ENCODE measurements at regions not wholly inside any gene's neighbourhood (a gene's known extent, or its start where the extent isn't known, plus 50 kb on each side); places are given as distances from the start of the nearest gene placed in this dataset.
"Not testable (repeated sequence)": the region's sequence is repeated elsewhere in the genome, so short reads cannot be mapped to it uniquely, and the experiment has no call there.

DNA sequence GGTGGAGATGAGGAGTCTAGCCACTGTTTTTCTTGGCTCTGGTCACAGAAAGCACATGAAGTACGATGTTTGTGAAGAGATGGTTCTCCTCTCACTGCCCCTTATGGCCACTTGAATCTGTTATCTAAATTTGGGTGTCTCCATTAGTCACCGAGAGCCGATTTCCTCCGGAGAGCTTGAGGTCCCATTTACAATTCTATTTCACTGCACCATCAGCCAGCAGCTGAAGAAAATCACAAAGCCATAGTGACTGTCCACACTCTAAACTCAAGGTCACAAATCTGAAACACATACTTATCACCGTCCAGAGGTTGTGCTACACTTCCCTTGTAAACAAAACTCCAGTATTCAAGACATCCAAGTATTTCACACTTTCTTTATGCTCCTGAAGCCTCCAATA lies 207.2 kb upstream of the FRG1 start:
- H3F3A ChIP-seq (ENCODE audit: insufficient read depth, low read length); H3K27ac ChIP-seq (ENCODE audit: low read length); H3K36me3 ChIP-seq (replicated peaks; ENCODE audit: insufficient read depth, low read length); H3K79me2 ChIP-seq (ENCODE audit: low read length); H3K4me1 ChIP-seq (ENCODE audit: low read length); H2AFZ ChIP-seq (ENCODE audit: low read length); H4K20me1 ChIP-seq (ENCODE audit: insufficient read depth, low read length); H3K4me2 ChIP-seq (ENCODE audit: low read depth, low read length); H3K27me3 ChIP-seq (replicated peaks; ENCODE audit: insufficient read depth, low read length); DNase-seq; H3K9me3 ChIP-seq (replicated peaks; ENCODE audit: insufficient read depth, low read length); H3K4me3 ChIP-seq (ENCODE audit: low read length); H3K9ac ChIP-seq (ENCODE audit: low read length); H3K9me2 ChIP-seq (replicated peaks; ENCODE audit: insufficient read depth, low read length): not testable (repeated sequence)

DNA sequence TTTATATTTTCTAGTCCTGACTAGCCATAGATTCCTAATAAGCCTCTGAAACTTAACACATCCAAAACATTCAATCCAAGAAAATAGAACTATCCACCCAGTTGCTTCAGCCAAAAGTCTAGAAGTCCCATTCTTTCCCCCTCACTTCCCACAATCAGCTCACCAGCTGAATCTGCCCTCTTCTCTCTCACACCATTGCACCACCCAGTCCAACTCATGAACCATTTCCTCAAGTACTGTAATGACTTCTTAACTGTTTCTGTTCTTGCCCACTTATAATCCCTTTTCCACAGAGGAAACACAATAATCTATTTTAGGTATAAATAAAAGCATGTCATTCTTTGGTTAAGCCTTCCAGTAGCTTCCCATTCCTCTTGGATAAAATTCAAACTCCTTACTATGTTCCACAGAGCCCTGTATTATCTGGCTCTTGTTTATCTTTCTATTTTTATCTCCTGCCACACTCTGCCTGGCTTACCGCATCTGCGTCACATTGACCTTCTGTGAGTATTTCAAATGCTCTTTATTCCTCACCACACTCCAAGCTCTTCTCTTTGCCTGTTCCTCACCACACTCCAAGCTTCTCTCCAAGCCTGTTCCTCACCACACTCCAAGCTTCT lies 205.9 kb upstream of the FRG1 start:
- not testable (repeated sequence) for H3K27me3 ChIP-seq (replicated peaks; ENCODE audit: insufficient read depth, low read length); H3K9me2 ChIP-seq (replicated peaks; ENCODE audit: insufficient read depth, low read length); DNase-seq; H3K4me2 ChIP-seq (ENCODE audit: low read depth, low read length); H3K9me3 ChIP-seq (replicated peaks; ENCODE audit: insufficient read depth, low read length); H2AFZ ChIP-seq (ENCODE audit: low read length); H3K36me3 ChIP-seq (replicated peaks; ENCODE audit: insufficient read depth, low read length); H3F3A ChIP-seq (ENCODE audit: insufficient read depth, low read length); H3K4me3 ChIP-seq (ENCODE audit: low read length); H3K4me1 ChIP-seq (ENCODE audit: low read length); H3K27ac ChIP-seq (ENCODE audit: low read length); H3K9ac ChIP-seq (ENCODE audit: low read length); H3K79me2 ChIP-seq (ENCODE audit: low read length); H4K20me1 ChIP-seq (ENCODE audit: insufficient read depth, low read length)

DNA sequence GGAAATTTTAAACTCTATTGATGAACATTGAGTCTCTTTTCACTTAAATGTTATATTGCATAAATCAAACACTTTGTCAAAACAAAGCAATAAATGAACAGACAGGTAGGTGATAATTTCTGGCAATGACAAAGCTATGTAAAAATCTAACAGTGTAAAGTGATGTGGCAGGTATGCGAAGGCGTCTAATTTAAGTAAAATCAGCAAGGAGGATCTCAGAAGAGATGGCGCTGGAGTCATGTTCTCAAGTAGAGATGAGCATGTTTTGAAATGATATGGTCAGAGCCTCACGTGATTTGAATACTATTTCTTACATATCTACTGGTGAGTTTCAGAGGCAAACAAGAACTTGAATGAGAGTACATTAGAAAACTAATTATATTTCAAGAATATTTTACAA lies 204.0 kb upstream of the FRG1 start:
- H3K27ac ChIP-seq (ENCODE audit: low read length); H3K9me3 ChIP-seq (replicated peaks; ENCODE audit: insufficient read depth, low read length); H3K4me1 ChIP-seq (ENCODE audit: low read length); H3K9ac ChIP-seq (ENCODE audit: low read length); H3K9me2 ChIP-seq (replicated peaks; ENCODE audit: insufficient read depth, low read length); H3K27me3 ChIP-seq (replicated peaks; ENCODE audit: insufficient read depth, low read length); H3K4me3 ChIP-seq (ENCODE audit: low read length); DNase-seq; H4K20me1 ChIP-seq (ENCODE audit: insufficient read depth, low read length); H3K79me2 ChIP-seq (ENCODE audit: low read length); H2AFZ ChIP-seq (ENCODE audit: low read length); H3K36me3 ChIP-seq (replicated peaks; ENCODE audit: insufficient read depth, low read length); H3K4me2 ChIP-seq (ENCODE audit: low read depth, low read length); H3F3A ChIP-seq (ENCODE audit: insufficient read depth, low read length): not testable (repeated sequence)

DNA sequence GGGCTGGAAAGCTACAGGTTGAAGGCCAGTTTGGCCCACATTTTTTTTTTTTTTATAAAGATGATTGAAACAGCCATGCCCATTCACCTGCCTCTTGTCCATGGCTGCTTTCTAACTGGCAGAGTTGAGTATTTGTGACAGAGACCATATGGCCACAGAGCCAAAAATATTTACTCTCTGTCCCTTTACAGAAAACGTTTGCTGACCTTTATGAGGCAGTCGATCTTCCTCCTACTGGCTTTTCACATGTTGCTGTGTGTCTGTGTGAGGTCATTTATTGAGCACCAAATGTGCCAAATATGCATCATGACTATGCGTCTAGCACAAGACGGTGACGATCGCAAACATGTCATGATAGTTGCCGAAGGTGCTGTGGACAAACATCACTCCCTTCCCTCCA lies 200.6 kb upstream of the FRG1 start:
- not testable (repeated sequence) for H3F3A ChIP-seq (ENCODE audit: insufficient read depth, low read length); H3K9me3 ChIP-seq (replicated peaks; ENCODE audit: insufficient read depth, low read length); H3K27ac ChIP-seq (ENCODE audit: low read length); H3K36me3 ChIP-seq (replicated peaks; ENCODE audit: insufficient read depth, low read length); H3K9me2 ChIP-seq (replicated peaks; ENCODE audit: insufficient read depth, low read length); H3K27me3 ChIP-seq (replicated peaks; ENCODE audit: insufficient read depth, low read length); H3K4me1 ChIP-seq (ENCODE audit: low read length); H3K79me2 ChIP-seq (ENCODE audit: low read length); H3K9ac ChIP-seq (ENCODE audit: low read length); H2AFZ ChIP-seq (ENCODE audit: low read length); DNase-seq; H3K4me2 ChIP-seq (ENCODE audit: low read depth, low read length); H4K20me1 ChIP-seq (ENCODE audit: insufficient read depth, low read length); H3K4me3 ChIP-seq (ENCODE audit: low read length)

DNA sequence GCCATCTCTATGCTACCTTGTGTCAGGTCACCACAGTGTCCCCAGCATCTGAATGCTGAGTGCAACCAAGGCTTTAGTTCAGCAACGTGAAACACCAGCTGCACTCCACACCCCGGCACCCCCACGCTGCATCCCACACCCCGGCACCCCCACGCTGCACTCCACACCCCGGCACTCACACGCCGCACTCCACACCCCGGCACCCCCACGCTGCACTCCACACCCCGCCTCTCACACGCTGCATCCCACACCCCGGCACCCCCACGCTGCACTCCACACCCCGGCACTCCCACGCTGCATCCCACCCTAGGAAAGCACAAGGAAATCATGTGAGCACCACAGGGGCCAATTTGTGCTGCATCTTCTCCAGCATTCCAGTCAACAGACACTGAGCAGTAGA lies 199.8 kb upstream of the FRG1 start:
- H3K27me3 ChIP-seq (replicated peaks; ENCODE audit: insufficient read depth, low read length), result no peaks in the 10 kb centered on the region
- H3K36me3 ChIP-seq (replicated peaks; ENCODE audit: insufficient read depth, low read length), result no peaks in the 10 kb centered on the region
- no peak for DNase-seq
- TF ChIP-seq EZH2 (optimal IDR thresholded peaks at IDR 0.05; ENCODE audit: low read depth, low read length) (no peak), EZH2phosphoT487 (IDR thresholded peaks at IDR 0.05; ENCODE audit: low read length) (no peak)
- TF ChIP-seq, protein P1, sequence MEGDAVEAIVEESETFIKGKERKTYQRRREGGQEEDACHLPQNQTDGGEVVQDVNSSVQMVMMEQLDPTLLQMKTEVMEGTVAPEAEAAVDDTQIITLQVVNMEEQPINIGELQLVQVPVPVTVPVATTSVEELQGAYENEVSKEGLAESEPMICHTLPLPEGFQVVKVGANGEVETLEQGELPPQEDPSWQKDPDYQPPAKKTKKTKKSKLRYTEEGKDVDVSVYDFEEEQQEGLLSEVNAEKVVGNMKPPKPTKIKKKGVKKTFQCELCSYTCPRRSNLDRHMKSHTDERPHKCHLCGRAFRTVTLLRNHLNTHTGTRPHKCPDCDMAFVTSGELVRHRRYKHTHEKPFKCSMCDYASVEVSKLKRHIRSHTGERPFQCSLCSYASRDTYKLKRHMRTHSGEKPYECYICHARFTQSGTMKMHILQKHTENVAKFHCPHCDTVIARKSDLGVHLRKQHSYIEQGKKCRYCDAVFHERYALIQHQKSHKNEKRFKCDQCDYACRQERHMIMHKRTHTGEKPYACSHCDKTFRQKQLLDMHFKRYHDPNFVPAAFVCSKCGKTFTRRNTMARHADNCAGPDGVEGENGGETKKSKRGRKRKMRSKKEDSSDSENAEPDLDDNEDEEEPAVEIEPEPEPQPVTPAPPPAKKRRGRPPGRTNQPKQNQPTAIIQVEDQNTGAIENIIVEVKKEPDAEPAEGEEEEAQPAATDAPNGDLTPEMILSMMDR (IDR thresholded peaks at IDR 0.05; ENCODE audit: low read length), result no peak
- H3K9me2 ChIP-seq (replicated peaks; ENCODE audit: insufficient read depth, low read length), result no peaks in the 10 kb centered on the region
- no peak overlapping the region for H3K4me3 ChIP-seq (ENCODE audit: low read length)
- H3K4me1 ChIP-seq (ENCODE audit: low read length), result no peaks in the 10 kb centered on the region
- H3K79me2 ChIP-seq (ENCODE audit: low read length), result no peaks in the 10 kb centered on the region
- no peak overlapping the region for H2AFZ ChIP-seq (ENCODE audit: low read length)
- H3K27ac ChIP-seq (ENCODE audit: low read length), result no peak overlapping the region
- H3K9ac ChIP-seq (ENCODE audit: low read length), result no peak overlapping the region
- no peak overlapping the region for H3K4me2 ChIP-seq (ENCODE audit: low read depth, low read length)
- no peaks in the 10 kb centered on the region for H4K20me1 ChIP-seq (ENCODE audit: insufficient read depth, low read length)
- no peaks in the 10 kb centered on the region for H3K9me3 ChIP-seq (replicated peaks; ENCODE audit: insufficient read depth, low read length)
- no peaks in the 10 kb centered on the region for H3F3A ChIP-seq (ENCODE audit: insufficient read depth, low read length)

DNA sequence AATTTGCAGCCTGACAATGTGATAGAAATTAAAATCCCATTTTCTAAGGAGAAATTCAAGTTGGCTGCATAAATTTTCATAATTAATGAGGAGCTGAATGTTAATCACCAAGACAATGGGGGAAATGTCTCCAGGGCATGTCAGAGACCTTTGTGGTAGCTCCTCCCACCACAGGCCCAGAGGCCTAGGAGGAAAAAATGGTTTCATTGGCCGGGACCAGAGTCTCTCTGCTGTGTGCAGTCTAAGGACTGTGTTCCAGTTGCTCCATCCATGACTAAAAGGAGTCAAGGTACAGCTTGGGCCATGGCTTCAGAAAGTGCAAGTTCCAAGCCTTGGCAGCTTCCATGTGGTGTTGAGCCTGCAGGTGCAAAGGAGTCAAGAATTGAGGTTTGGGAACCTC lies 187.6 kb upstream of the FRG1 start:
- not testable (repeated sequence) for H3K9ac ChIP-seq (ENCODE audit: low read length); H3K4me1 ChIP-seq (ENCODE audit: low read length); H3K27ac ChIP-seq (ENCODE audit: low read length); H3K4me2 ChIP-seq (ENCODE audit: low read depth, low read length); DNase-seq; H3K9me3 ChIP-seq (replicated peaks; ENCODE audit: insufficient read depth, low read length); H3K79me2 ChIP-seq (ENCODE audit: low read length); H3K27me3 ChIP-seq (replicated peaks; ENCODE audit: insufficient read depth, low read length); H4K20me1 ChIP-seq (ENCODE audit: insufficient read depth, low read length); H3K36me3 ChIP-seq (replicated peaks; ENCODE audit: insufficient read depth, low read length); H3K9me2 ChIP-seq (replicated peaks; ENCODE audit: insufficient read depth, low read length); H3K4me3 ChIP-seq (ENCODE audit: low read length); H2AFZ ChIP-seq (ENCODE audit: low read length); H3F3A ChIP-seq (ENCODE audit: insufficient read depth, low read length)
